BJ (cell line): ENCODE measurements at regions not wholly inside any gene's neighbourhood (a gene's known extent, or its start where the extent isn't known, plus 50 kb on each side); places are given as distances from the start of the nearest gene placed in this dataset.

ENCODE experiments used
- CTCF ChIA-PET: fragments of 350-600 bp; formaldehyde crosslinking; extraction: SDS; loops from one replicate; lab custom pipeline; 2021; ENCODE audit warnings: antibody characterized with exemption, inconsistent platforms; lab: Yijun Ruan, JAX
- POLR2A ChIA-PET: fragments of 300-600 bp; sonication (Branson Sonifier 250); formaldehyde crosslinking; extraction: SDS; loops from one replicate; lab custom pipeline; 2021; ENCODE audit warnings: antibody characterized with exemption; lab: Charles Lee
- DNase-seq: peaks from one replicate; pipeline ENCODE4 v3.0.0-alpha.2; 2011; ENCODE audit warnings: low read depth
- H3K27me3 ChIP-seq: 2 replicates; pipeline ENCODE4 v1.6.0; 2011; ENCODE audit warnings: low read length; ENCODE audit not compliant: control insufficient read depth, insufficient read depth
- H3K36me3 ChIP-seq: 2 replicates; pipeline ENCODE4 v1.5.1; 2011; ENCODE audit warnings: low read length; ENCODE audit not compliant: control insufficient read depth, insufficient read depth
- H3K4me3 ChIP-seq: 2 replicates; pipeline ENCODE4 v1.5.1; 2011; ENCODE audit warnings: low read depth, mild to moderate bottlenecking, control low read depth, low read length
- CTCF ChIP-seq: IDR thresholded peaks from 2 replicates; pipeline ENCODE4 v1.5.1; 2011; ENCODE audit warnings: low read depth, mild to moderate bottlenecking, control low read depth, inconsistent platforms, low read length, moderate library complexity; ENCODE audit not compliant: insufficient read depth

- POLR2A ChIA-PET = no interaction called here
- no peak for DNase-seq
- Histone ChIP-seq H3K36me3 (no peaks in the 10 kb centered on the region), H3K4me3 (no peak overlapping the region), H3K27me3 (no peaks in the 10 kb centered on the region)
- TF ChIP-seq CTCF = no peak
- CTCF ChIA-PET = no interaction called here
Observed at GRCh38 chr16:73543970-73544599, 496.2 kb upstream of the ZFHX3 start.

- POLR2A ChIA-PET = no interaction called here
Observed at GRCh38 chr16:73543331-73543969, 495.5 kb upstream of the ZFHX3 start.

GRCh38 chr16:73542885-73543284, 495.0 kb upstream of the ZFHX3 start:
- Histone ChIP-seq H3K36me3 (no peaks in the 10 kb centered on the region), H3K4me3 (no peak overlapping the region), H3K27me3 (no peaks in the 10 kb centered on the region)
- no peak for DNase-seq
- ChIA-PET CTCF (no interaction called here), POLR2A (no interaction called here)
- no peak for TF ChIP-seq CTCF

More at GRCh38 chr16:73543331-73543969, 495.5 kb upstream of the ZFHX3 start:
- no peak for TF ChIP-seq CTCF
- CTCF ChIA-PET = no interaction called here
- Histone ChIP-seq H3K36me3 (no peaks in the 10 kb centered on the region), H3K27me3 (no peaks in the 10 kb centered on the region), H3K4me3 (no peak overlapping the region)
- no peak for DNase-seq

- POLR2A ChIA-PET = no interaction called here
- DNase-seq = no peak
- TF ChIP-seq CTCF = no peak
- no peaks in the 10 kb centered on the region for H3K36me3 ChIP-seq
- H3K27me3 ChIP-seq = no peaks in the 10 kb centered on the region
- H3K4me3 ChIP-seq = no peak overlapping the region
- CTCF ChIA-PET = no interaction called here
Observed at GRCh38 chr16:73537921-73538320, 490.0 kb upstream of the ZFHX3 start.

- CTCF ChIA-PET = interaction anchor here (0.5 to 1.1 kb wide), 2 partner anchors 9 to 1099 kb away, joined by 3 to 5 read pairs; no protein-coding TSS in a partner anchor
- H3K27me3 ChIP-seq = no peaks in the 10 kb centered on the region
- POLR2A ChIA-PET = no interaction called here
- TF ChIP-seq CTCF = no peak
- H3K36me3 ChIP-seq = no peaks in the 10 kb centered on the region
- no peak for DNase-seq
- no peak overlapping the region for H3K4me3 ChIP-seq
Observed at GRCh38 chr16:73536931-73537330, 489.0 kb upstream of the ZFHX3 start.
